NCI-H524 (cell line): ENCODE measurements at regions not wholly inside any gene's neighbourhood (a gene's known extent, or its start where the extent isn't known, plus 50 kb on each side); places are given as distances from the start of the nearest gene placed in this dataset.
A peak's percentile ranks its signal among the peaks of the same experiment; 100 is the strongest.

Experiments used
- DNase-seq, 2 experiments: peaks; one replicate each; lab custom pipeline; 2025; lab: John Stamatoyannopoulos, UW

DNA sequence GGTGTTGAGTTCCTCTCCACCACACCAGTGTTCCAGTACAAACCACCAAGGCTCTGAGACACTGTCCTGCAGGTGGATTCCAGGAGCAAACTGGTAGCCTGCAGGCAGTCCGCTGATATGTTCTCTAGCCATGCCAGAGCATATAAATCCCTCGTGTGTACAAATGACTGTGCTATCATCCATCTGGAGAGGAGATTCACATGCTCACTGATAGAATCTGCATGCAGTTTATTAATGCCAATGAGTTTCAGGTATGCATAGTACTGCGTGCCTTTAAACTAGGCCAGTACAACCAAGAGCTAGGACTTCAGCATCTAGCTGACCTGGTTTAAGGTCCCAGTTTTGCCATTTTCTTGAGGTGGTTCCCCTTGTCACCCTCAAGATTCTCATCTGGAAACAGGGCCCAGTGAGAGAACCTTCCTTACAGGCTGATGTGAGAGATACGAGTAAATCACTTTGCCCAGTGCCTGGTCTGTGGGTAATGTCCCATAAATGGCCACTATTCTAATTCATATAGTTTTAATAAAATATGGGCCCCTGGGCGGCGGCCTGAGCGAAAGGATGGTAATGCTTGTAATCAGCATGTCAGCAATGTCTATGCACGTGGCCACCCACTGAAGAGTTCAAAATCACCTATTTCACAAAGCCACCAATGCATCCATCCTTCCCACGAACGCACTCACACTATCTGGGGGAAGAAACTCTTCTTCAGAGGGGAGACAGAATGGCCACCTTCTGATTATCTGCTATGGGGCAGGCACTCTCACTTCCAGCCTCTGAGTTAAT lies 268.0 kb upstream of the ZMIZ1 start:
- no peak for DNase-seq

DNA sequence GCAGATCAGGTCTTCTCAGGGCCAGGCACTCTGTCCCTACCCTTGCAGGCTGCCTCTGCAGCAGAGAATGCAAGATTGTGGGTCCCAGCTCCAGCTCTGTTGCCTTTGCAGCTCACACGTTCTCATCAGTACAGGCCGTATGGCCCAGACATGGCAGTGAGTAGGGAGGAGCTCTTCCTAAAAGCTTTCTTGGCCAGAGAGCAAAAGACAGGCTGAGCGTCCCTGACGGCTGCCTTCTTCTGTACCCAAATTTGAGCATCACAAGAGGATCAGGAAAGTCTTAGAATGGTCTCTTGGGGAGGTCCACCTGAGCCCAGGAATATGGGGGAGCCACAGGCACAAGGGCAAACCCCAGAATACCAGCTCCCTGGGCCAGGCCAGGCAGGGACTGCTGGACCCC lies 266.3 kb upstream of the ZMIZ1 start:
- DNase-seq, result no peak

DNA sequence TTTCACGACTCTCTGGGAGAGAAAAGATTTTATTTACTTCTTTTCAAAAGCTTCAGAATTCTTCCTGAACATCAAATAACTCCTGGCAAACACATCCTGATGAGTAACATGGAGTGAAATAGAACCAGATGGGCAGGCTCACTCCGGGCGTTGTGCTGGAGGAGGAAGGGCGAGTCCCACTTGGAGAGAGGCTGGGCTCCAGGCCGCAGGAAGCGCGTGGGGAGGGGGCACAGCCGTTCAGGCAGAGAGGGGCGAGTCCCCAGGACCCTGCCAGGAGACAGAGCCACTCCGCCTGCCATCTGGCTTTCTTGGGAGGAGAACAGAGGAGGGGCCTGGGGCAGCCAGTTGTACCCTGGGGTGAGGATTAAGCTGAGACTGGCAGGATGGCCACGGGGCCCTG lies 265.9 kb upstream of the ZMIZ1 start:
- DNase-seq, result peak; percentile 70 to 87

DNA sequence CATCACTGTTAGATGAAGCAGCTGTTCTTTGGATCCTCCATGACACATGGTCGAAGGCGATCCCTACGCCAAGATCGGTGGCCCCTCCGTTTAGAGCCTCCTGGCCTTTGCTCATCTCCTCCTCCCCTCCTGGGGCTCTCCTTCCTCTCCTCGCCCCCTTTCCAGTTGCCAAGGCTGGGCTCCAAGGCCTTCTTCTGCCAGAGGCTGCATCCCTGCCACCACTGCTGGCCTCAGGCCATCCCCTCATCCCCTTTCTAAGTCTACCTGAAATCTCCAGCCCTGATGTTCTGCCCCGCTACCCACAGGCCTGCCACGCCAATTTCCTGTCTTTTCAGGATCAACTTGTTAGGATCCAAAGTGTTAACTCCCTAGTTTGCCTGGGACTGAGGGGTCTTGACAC lies 265.1 kb upstream of the ZMIZ1 start:
- no peak for DNase-seq

DNA sequence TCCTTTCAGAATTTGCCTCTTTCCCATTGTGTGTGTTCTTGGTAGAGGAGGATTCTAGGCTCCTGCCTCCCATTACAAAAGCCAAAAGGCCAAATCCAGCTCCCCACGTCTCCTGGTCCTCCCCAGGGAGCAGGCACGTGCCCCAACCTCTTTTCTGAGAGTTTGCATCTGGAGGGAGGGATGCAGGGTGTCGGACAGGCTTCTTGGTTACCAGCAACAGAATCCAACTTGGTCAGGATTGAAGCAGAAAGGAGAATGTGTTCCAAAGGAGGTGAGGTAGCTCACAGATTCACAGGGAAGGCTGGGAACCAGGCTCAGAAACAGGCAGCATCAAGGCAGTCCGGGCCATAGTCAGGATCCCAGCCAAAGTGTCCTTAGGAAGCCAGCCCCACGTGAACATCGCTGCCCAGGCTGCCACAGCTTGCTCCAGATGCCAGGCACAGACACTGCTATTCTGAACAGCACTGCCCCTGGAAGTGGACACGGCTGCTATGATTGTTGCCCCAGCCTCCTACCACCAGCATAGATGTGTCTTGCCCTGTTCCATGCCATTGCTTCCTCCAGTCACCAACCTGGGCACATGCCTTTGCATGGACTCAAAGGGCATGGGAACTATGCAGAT lies 264.2 kb upstream of the ZMIZ1 start:
- DNase-seq, result no peak

DNA sequence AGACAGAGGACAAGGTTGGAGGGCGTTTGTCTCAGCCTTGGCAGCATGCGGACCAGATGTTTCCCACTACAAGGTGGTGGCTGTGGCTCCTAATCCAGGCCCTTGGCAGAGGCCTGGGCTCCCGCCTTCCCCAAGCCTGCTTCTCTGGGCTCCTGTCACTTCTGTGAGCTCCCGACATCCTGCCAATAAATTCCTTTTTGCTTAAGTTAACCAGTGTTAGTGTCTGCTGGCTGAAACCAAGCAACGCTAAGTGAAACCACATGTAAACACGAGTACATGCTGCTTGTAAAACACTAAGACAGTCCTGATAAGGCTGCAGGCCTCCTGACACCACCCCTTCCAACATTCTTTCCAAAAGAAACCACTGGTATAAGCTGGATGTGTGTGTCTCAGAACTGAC lies 263.6 kb upstream of the ZMIZ1 start:
- DNase-seq, result peak in 1 of 2 experiments; percentile 55

DNA sequence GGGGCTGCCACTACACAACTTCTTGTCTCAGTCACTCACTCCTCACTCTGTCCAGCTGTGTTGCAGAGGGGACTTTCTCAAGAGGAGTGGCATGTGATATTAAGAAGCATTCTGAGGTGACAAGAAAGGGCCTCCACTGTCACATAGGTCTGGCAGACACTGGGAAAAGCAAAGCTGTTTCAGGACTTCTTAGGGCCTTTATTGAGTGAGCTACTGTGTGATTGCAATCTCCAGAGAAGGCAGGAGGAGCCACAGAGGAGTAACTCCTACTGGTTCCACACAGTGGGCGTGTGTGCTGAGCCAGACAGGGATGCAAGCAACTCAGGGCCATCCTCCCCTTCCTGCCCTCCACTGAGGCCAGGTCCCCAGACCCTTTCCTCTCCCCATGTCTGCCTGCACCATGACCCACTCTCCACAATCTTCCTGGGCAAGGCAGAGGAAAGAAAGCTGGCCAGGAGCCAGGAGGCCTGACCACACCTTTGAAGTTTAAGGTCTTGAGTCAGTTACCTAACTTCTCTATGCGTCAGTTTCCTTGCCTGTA lies 262.0 kb upstream of the ZMIZ1 start:
- DNase-seq, result no peak

DNA sequence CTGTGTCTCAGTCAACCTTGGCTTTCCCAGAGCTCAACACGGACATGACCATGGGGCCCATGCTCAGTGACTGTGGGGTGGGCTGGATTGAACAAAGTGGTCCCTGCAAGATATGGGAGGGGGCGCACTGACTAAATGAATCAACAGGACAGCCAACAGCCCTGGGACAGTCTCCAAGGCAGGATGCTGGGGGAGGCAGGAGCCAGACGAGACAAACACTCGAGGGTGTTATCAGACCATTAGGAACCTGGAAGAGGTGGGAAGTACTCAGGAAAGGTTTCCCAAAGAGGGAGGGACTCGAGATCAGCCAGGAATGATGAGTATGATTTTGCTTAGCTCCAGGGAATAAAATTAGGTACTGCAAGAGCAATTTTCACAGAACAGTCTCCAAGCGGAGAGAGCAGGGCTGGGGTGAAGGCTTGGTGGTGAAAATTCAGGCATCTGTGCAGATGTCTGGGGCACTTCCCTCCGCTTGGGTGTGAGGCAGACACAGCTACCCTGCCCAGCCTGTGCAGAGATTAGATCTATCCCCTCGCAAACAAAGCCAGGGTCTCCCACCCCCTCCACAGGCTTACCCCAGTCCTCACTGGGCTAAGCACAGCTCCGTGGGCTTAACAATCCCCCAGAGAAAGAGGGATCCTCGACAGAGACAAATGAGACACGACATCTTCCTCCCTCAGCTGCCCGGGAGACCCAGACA lies 261.1 kb upstream of the ZMIZ1 start:
- no peak for DNase-seq

DNA sequence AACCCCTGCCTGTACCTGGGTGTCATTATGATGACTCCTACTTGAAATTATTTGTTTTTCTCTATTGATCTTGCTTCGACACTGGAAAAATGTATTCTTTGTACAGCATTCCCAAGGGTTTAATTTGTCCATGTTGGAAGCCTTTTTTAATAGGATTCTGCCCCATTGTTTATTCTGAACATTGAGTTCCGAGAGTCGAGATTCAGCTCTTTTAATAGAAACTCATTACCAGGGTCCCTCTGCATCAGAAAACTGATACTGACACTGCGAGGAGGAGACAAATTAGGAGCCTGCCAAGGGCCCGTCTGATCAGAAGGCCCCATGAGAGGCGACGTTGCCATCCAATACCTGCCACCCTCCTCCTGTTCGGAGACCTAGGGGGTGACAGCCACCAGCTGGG lies 260.5 kb upstream of the ZMIZ1 start:
- no peak for DNase-seq

DNA sequence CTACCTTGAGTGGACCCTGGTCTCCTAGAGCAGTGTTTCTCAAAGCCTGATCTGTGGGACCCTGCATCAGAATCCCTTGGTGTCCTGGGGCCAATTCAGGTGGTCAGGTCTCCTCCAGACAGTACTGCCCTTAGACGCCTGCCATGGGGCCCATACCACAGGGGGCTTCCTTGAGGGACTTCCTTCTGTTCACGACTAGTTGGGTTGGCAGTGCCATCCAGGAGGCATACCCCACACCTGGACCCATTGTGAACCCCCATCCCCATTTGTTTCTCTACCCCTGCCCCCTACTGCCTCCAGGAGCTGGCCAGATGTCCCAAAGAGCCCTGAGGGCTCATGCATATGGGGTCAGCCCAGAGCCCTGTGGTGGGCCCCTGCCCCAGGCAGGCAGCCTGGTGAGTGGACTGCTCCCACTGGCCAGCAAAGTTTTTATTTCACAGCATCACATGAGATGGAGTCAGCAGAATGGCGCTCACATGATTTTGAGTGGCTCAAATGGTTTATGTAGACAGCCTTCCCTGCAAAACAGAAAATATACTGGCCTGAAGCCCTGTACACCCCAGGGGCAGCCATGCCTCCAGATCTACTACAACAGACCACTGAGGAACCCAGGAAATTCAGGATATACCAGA lies 259.9 kb upstream of the ZMIZ1 start:
- no peak for DNase-seq

DNA sequence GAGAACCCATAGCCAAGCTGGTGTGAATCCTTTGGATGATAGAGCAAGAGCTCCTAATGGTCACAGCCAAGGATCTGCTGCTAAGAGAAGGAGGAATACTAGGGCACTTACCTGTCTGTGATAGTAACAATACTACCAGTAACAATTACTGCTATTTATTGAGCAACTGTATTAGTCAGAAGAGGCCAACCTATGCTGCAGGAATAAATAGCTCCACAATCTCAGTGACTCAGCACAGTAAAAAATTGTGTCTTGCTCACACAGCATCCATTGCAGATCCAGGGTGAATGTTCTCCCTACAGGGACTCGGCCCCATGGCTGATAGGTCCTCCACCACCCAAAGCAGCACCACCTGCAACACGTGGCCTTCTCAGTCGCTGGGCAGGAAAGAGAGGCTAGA lies 257.6 kb upstream of the ZMIZ1 start:
- DNase-seq, result no peak

DNA sequence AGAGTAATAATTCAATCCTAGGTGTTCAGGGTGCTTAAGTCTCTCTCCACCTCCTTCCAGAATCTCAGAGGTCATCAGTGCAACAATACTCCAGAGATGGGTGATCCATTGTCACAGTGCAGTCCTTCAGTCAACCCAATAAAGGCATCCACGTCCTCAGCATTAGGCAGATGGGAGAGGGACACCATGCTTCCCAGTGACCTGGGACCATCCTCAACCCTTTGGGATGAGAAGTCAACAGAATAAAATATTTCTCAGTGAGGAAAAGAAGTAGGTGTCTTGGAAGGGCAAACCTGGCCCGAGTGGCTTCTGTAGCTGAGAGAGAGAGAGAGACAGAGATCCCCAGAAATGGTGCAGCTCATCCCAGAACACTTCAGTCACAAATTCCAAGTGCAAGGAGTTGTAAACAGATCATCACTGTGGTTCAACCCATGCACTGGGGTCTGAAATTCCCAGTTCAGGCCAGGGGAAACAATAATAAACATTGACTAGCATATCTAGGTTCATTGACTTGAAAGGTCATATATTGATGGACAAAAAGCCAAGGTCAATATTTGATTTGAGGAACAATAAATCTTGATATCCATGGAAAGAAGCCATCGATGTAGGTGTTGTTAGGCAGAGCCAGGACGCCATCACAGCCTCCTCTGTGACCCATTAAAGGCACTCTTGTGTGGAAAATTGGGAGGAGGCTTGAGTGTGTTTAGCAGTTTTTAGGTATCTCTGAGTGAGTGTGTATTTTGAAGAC lies 256.0 kb upstream of the ZMIZ1 start:
- no peak for DNase-seq

DNA sequence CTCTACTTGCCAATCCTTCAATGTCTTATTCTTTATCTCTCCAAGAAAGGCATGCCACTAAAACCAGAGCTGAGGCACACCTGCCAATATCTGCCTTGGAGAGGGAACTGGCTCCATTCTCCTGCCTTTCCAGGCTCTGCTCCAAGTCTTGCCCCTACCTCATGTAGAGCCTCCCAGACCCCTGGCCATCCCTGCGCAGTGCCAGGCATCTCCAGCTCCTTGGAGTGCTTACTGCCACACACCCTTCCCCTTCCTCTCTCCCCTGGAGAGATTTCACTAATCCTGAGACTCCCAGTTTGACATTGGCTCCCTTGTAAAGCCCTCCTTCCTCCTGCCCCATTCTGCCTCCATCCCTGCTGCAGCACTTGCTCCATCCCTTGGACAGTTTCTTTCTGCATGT lies 255.2 kb upstream of the ZMIZ1 start:
- DNase-seq, result no peak

DNA sequence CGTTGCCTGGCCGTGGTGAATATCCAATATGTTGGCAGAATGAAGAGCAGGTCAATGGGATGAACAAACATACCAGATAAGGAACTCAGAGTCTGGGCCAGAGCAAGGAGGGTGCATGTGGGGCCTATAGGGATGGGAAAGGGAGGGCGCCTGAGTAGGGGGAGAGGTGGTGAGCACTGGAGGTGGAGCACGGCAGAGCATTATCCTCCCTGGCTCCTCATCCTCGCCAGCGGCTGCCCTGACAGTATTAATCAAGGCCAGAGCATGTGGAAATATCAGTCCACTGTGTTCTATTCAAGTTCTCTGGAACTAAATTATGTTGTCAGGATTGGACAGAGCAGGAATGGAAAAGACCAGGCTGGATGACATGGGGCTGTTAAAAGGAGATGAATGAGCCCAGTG lies 254.8 kb upstream of the ZMIZ1 start:
- no peak for DNase-seq

DNA sequence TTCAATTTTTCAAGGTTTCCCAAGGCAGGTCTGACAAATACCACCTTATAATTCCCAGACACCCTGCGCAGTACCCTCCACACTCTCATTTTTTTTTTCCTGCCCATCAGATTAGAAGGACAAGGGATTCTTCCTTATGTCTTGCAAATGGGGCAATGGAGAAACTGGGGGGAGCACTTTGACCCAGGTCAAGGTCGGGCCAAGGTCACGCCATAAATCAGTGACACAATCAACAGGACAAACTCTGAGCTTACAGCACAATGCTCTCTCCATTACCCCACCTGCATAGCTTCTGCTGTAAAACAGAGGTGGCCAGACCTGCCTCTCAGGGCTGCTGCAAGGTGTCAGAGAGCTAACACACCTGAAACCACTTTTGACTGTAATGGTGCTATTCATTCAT lies 254.4 kb upstream of the ZMIZ1 start:
- DNase-seq, result no peak

DNA sequence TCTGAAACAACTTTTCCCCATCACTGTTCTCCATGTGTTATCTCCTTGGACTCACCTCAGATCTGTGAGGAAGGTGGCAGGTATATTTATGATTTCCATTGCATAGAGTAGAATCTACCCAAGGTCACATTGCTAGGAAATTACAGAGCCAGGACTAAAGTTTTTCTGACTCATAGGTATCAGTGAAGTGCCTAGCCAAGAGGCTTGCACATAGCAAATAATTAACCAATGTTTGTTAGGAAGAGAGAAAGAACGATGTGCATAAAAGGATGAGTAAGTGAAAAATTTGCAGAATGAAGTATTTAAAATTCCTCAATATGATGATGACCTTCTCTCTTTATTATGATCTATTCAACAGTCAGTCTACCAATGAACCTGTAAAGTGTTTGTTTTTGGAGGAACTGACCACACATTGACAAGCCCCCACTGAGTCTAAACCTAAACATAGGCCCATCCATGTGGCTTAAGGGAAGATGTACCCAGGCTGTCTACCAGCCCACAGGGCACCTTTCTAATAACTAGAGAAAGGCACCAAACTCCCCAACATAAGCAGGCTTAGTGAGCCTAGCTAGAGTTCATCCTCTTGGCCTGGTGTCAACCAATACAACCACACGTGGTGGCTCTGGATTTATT lies 252.9 kb upstream of the ZMIZ1 start:
- no peak for DNase-seq

DNA sequence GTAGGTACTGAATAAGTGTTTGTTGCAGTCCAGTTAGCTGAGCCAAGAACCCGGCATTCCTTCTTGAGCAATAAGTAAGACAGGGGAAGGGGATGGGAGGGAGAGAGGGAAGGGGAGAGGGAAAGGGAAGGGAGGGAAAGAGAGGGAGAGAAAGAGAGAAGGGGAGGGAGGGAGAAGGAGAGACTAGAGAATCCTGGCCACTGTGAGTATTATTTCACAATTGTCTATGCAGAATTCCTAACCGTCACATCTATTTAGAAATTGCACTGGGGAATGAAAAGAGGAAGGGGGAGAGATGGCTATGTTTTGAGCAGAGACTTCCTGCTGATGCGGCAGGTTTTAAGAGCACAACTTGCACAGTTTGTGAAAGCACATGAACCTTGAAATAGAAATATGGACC lies 251.4 kb upstream of the ZMIZ1 start:
- no peak for DNase-seq

DNA sequence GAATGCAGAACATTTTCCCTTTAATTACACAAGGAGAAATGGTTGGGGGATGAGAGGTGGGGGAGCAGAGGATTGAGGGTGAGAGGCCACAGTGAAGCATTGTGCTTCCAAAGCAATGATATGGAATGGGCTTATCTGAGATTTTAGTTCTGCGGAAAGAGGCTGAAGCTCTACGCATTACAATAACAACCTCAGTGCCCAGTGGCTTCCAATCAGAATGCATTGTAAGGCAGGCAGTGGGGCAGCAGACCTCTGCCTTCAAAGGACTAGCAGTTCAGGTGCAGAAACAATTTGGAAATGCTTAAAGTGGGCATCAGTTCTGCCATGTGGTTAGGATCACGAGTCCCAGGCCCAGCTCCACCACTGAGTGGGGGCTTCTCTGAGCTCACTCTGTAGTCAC lies 251.0 kb upstream of the ZMIZ1 start:
- no peak for DNase-seq

DNA sequence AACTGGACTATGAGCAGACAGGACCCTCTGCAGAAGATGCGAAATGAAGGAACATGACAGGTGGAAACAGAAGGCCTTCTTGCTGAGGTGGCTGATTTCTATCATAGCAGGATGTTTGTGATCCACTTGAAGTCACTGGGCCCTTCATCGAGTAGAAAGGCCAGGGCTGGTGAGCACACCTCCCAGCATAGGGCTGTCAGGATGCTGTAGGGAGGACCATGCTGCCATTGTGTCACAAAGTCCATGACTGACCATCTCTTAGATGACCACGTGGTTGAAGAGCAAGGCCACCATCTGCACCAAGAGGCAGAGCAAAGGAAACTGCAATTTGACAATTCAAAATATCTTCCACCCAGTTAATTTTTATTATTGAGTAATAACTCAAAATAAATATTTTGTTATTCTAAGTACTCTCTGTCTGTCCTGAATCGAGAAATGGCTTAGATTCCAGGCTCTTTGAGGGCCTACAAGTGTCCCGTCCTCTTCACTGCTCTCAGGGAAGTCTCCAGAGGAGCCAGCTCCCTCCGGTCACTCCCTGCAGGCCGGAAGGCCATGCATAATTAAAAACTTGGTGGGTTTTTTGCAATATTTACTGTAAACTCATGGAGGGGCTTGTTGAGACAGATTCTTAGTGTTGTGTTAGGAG lies 249.3 kb upstream of the ZMIZ1 start:
- no peak for DNase-seq

DNA sequence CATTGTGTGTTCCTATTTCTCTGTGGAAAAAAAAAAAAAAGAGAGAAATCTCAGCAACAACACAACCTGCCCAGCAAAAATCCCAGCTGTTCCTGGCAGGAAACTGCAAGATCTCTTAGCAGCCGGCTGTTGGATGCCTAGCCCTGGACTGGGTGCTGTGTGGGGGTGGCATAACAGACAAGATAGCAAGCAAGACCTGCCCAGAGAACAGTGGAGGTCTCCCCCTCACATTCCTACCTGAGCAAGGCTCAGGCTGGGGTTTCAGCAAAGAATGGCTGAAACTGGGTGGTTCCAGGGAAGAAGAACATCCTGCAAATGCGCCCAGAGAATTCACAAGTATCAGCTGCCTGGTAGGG lies 248.8 kb upstream of the ZMIZ1 start:
- DNase-seq, result no peak

DNA sequence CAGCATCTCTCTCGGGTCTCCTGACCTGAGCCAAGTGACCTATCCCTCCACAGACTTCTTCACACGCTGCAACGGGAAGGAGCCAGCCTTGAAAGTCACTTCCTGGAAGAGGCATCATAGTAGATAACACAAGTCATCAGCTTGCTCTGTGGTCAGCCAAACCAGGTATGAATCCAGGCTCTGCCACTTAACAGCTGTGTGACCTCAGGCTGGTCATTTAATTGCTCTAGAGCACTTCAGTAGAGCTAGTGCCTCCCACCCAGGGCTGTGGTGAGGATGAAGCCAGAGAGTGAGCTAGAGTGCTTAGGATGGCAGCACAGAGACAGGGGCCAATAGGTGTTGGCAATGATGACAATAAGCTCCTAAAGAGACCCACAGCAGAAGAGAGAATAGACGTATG lies 247.7 kb upstream of the ZMIZ1 start:
- no peak for DNase-seq
